Fibroblast of pulmonary artery (primary cell): ENCODE measurements at regions not wholly inside any gene's neighbourhood (a gene's known extent, or its start where the extent isn't known, plus 50 kb on each side); places are given as distances from the start of the nearest gene placed in this dataset.

Experiments used
- DNase-seq: peaks from one replicate; pipeline ENCODE4 v3.0.0-alpha.2; 2010; ENCODE audit warnings: low read depth
- H3K4me3 ChIP-seq: replicated peaks from 2 replicates; pipeline ENCODE4 v1.5.1; 2011; ENCODE audit warnings: low read depth, mild to moderate bottlenecking, control low read depth, low read length, moderate library complexity
- TF ChIP-seq, protein P1 (sequence below): IDR thresholded peaks from 2 replicates; pipeline ENCODE4 v1.5.1; 2011; ENCODE audit warnings: mild to moderate bottlenecking, control low read depth, low read length, inconsistent platforms; ENCODE audit errors: missing control alignments

- no peak for DNase-seq
- no peak overlapping the region for H3K4me3 ChIP-seq
- TF ChIP-seq, protein P1, sequence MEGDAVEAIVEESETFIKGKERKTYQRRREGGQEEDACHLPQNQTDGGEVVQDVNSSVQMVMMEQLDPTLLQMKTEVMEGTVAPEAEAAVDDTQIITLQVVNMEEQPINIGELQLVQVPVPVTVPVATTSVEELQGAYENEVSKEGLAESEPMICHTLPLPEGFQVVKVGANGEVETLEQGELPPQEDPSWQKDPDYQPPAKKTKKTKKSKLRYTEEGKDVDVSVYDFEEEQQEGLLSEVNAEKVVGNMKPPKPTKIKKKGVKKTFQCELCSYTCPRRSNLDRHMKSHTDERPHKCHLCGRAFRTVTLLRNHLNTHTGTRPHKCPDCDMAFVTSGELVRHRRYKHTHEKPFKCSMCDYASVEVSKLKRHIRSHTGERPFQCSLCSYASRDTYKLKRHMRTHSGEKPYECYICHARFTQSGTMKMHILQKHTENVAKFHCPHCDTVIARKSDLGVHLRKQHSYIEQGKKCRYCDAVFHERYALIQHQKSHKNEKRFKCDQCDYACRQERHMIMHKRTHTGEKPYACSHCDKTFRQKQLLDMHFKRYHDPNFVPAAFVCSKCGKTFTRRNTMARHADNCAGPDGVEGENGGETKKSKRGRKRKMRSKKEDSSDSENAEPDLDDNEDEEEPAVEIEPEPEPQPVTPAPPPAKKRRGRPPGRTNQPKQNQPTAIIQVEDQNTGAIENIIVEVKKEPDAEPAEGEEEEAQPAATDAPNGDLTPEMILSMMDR, result no peak
These were observed 511.2 kb downstream of the C12orf50 start for GRCh38 chr12:87518036-87518435.

- H3K4me3 ChIP-seq, result no peak overlapping the region
- TF ChIP-seq, protein P1, result no peak
- no peak for DNase-seq
These were observed 515.5 kb downstream of the C12orf50 start for GRCh38 chr12:87513536-87514280.

DNA sequence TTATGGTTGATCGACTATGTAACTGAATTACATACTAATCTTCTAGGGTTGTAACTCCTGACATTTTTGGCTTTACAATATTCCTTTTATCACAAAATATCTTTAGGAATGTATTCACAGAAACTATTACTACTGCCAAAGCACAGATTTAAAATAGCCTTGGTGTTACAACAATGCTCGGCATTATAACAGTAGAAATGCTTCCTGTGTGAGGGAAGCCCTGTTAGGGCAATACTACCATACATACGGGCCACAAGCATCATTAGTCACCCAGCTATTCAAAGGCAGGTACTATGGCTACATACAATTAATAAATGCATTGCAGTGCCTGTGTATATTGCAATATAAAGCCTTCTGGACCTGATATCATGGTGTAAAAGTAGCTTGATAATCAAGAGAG, 517.8 kb downstream of the C12orf50 start:
- TF ChIP-seq, protein P1, result no peak
- H3K4me3 ChIP-seq, result no peak overlapping the region
- peak; percentile 42 for DNase-seq

DNA sequence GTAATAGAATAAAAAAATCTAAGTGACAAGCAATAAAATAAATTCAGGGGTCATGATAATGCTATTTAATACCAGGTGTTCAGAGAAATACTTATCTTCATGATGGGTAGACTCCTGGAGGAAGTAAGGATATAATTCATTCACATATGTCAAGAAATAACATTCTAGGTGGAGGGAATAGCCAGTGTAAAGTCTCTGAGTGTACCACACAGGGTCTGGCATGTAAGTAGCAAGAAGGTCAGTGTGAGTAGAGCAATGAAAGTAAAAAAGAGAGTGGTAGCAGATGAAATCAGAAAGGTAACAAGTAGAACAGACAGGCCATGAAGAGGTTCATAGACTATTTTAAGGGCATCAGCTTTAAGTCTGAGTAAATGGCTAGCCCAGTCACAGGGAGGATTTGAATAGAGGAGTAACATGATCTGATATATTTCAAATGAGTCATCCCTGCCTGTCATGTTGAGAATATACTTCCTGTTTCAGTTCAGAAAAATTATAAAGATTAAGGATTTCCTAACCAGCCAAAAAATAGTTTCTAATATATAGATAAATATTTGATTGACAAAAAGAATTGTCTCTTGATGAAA, 519.9 kb downstream of the C12orf50 start:
- peak; percentile 69 for DNase-seq
- TF ChIP-seq, protein P1, result no peak
- no peak overlapping the region for H3K4me3 ChIP-seq

DNA sequence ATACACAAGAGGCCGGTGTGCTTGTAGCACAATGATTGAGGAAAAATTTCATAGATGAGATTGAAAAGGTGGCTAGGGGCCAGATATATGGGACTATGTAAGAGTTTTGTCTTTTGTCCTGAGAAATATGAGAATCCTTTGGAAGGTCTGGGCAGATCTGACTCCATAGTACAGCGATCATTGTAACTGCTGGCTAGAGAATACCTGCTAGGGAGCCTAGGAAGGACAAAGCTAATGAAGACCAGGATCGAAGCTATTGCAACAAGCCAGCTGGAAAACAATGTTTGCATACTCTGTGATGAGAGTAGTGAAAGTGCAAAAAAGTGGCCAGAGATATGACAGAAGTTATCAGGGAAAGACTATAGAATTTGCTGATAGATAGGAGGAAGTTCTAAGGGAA, 537.6 kb downstream of the C12orf50 start:
- H3K4me3 ChIP-seq, result no peak overlapping the region
- DNase-seq, result no peak
- TF ChIP-seq, protein P1, result no peak

DNA sequence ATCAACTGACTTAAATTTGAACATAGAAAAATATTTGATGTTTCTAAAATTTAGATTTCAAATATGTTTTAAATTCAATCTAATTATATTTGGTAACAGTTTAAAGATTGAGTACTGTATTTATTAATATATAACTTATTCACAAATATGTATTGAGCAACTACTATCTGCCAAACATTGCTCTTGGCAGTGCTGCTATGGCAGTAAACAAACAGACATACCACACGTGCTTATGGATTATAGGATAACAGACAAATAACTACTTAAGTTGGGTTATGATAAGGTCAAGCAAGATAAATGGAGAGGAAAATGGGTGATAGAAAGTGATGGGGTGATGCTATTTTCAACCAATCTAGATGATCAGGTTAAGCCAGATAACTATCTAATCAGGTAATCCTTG, 538.1 kb downstream of the C12orf50 start:
- no peak for DNase-seq
- H3K4me3 ChIP-seq, result no peak overlapping the region
- TF ChIP-seq, protein P1, result no peak

DNA sequence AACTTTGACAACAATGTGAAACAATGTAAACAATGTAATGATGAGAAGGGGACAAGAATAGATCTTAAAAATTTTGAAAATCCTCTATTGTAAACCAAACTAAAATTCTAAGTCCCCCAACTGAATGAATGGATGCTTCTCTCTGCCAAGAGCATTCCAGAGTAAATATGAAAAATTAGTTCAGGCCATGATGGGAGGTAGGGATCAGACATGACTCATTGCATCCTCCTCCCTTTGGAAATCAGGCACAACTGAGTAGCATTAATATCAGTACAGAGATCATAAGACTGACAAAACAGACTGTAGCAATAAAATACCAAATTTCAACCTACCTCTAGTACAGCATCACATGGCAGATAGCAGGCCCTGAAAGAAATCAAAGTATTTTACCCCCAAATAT, 559.9 kb downstream of the C12orf50 start:
- TF ChIP-seq, protein P1, result no peak
- DNase-seq, result peak; percentile 49
- no peak overlapping the region for H3K4me3 ChIP-seq
